ENCODE measurements at regions not wholly inside any gene's neighbourhood (a gene's known extent, or its start where the extent isn't known, plus 50 kb on each side); places are given as distances from the start of the nearest gene placed in this dataset.

GRCh38 chr13:63629591-63629990 lies 2213.9 kb upstream of the PCDH20 start:
- Histone ChIP-seq H3K4me1 (ENCODE audit: control insufficient read depth, insufficient read depth, low read length) (no peaks in the 10 kb centered on the region), H3K9ac (ENCODE audit: low read depth, low read length) (no peak overlapping the region), H3K36me3 (ENCODE audit: control insufficient read depth, insufficient read depth, low read length) (no peaks in the 10 kb centered on the region), H3K4me3 (ENCODE audit: low read depth, low read length) (no peak overlapping the region), H3K9me3 (ENCODE audit: control insufficient read depth, insufficient read depth, low read length) (no peaks in the 10 kb centered on the region), H3K27me3 (ENCODE audit: control insufficient read depth, insufficient read depth, low read length) (no peaks in the 10 kb centered on the region), H3K27ac (ENCODE audit: low read depth, low read length) (no peak overlapping the region)

- Histone ChIP-seq H3K36me3 (ENCODE audit: control insufficient read depth, insufficient read depth, low read length) (no peaks in the 10 kb centered on the region), H3K4me1 (ENCODE audit: control insufficient read depth, insufficient read depth, low read length) (no peaks in the 10 kb centered on the region), H3K4me3 (ENCODE audit: low read depth, low read length) (no peak overlapping the region), H3K9me3 (ENCODE audit: control insufficient read depth, insufficient read depth, low read length) (no peaks in the 10 kb centered on the region), H3K27ac (ENCODE audit: low read depth, low read length) (no peak overlapping the region), H3K9ac (ENCODE audit: low read depth, low read length) (no peak overlapping the region), H3K27me3 (ENCODE audit: control insufficient read depth, insufficient read depth, low read length) (no peaks in the 10 kb centered on the region)
Observed at GRCh38 chr13:63628310-63628709, 2212.7 kb upstream of the PCDH20 start.

GRCh38 chr13:63625869-63626268 lies 2210.2 kb upstream of the PCDH20 start:
- Histone ChIP-seq H3K9me3 (ENCODE audit: control insufficient read depth, insufficient read depth, low read length) (no peaks in the 10 kb centered on the region), H3K27ac (ENCODE audit: low read depth, low read length) (no peak overlapping the region), H3K9ac (ENCODE audit: low read depth, low read length) (no peak overlapping the region), H3K36me3 (ENCODE audit: control insufficient read depth, insufficient read depth, low read length) (no peaks in the 10 kb centered on the region), H3K4me1 (ENCODE audit: control insufficient read depth, insufficient read depth, low read length) (no peaks in the 10 kb centered on the region), H3K27me3 (ENCODE audit: control insufficient read depth, insufficient read depth, low read length) (no peaks in the 10 kb centered on the region), H3K4me3 (ENCODE audit: low read depth, low read length) (no peak overlapping the region)

GRCh38 chr13:63614874-63615612 lies 2199.4 kb upstream of the PCDH20 start:
- Histone ChIP-seq H3K4me3 (ENCODE audit: low read depth, low read length) (no peak overlapping the region), H3K36me3 (ENCODE audit: control insufficient read depth, insufficient read depth, low read length) (no peaks in the 10 kb centered on the region), H3K9ac (ENCODE audit: low read depth, low read length) (no peak overlapping the region), H3K27ac (ENCODE audit: low read depth, low read length) (no peak overlapping the region), H3K4me1 (ENCODE audit: control insufficient read depth, insufficient read depth, low read length) (no peaks in the 10 kb centered on the region), H3K9me3 (ENCODE audit: control insufficient read depth, insufficient read depth, low read length) (no peaks in the 10 kb centered on the region), H3K27me3 (ENCODE audit: control insufficient read depth, insufficient read depth, low read length) (no peaks in the 10 kb centered on the region)

- no peaks in the 10 kb centered on the region for H3K4me1 ChIP-seq (ENCODE audit: control insufficient read depth, insufficient read depth, low read length)
- no peak overlapping the region for H3K27ac ChIP-seq (ENCODE audit: low read depth, low read length)
- no peak overlapping the region for H3K9ac ChIP-seq (ENCODE audit: low read depth, low read length)
- no peaks in the 10 kb centered on the region for H3K9me3 ChIP-seq (ENCODE audit: control insufficient read depth, insufficient read depth, low read length)
- no peak overlapping the region for H3K4me3 ChIP-seq (ENCODE audit: low read depth, low read length)
- H3K36me3 ChIP-seq (ENCODE audit: control insufficient read depth, insufficient read depth, low read length), result no peaks in the 10 kb centered on the region
- no peaks in the 10 kb centered on the region for H3K27me3 ChIP-seq (ENCODE audit: control insufficient read depth, insufficient read depth, low read length)
Observed at GRCh38 chr13:63607153-63607552, 2191.5 kb upstream of the PCDH20 start.

GRCh38 chr13:63605962-63606361 lies 2190.3 kb upstream of the PCDH20 start:
- no peak overlapping the region for H3K9ac ChIP-seq (ENCODE audit: low read depth, low read length)
- no peaks in the 10 kb centered on the region for H3K27me3 ChIP-seq (ENCODE audit: control insufficient read depth, insufficient read depth, low read length)
- no peaks in the 10 kb centered on the region for H3K4me1 ChIP-seq (ENCODE audit: control insufficient read depth, insufficient read depth, low read length)
- H3K27ac ChIP-seq (ENCODE audit: low read depth, low read length), result no peak overlapping the region
- no peaks in the 10 kb centered on the region for H3K9me3 ChIP-seq (ENCODE audit: control insufficient read depth, insufficient read depth, low read length)
- H3K36me3 ChIP-seq (ENCODE audit: control insufficient read depth, insufficient read depth, low read length), result no peaks in the 10 kb centered on the region
- no peak overlapping the region for H3K4me3 ChIP-seq (ENCODE audit: low read depth, low read length)

GRCh38 chr13:63605403-63605802 lies 2189.8 kb upstream of the PCDH20 start:
- Histone ChIP-seq H3K4me1 (ENCODE audit: control insufficient read depth, insufficient read depth, low read length) (no peaks in the 10 kb centered on the region), H3K36me3 (ENCODE audit: control insufficient read depth, insufficient read depth, low read length) (no peaks in the 10 kb centered on the region), H3K27me3 (ENCODE audit: control insufficient read depth, insufficient read depth, low read length) (no peaks in the 10 kb centered on the region), H3K9ac (ENCODE audit: low read depth, low read length) (no peak overlapping the region), H3K4me3 (ENCODE audit: low read depth, low read length) (no peak overlapping the region), H3K27ac (ENCODE audit: low read depth, low read length) (no peak overlapping the region), H3K9me3 (ENCODE audit: control insufficient read depth, insufficient read depth, low read length) (no peaks in the 10 kb centered on the region)

- no peak overlapping the region for H3K27ac ChIP-seq (ENCODE audit: low read depth, low read length)
- H3K9ac ChIP-seq (ENCODE audit: low read depth, low read length), result no peak overlapping the region
- peaks cover 11% of the 10 kb centered on the region for H3K4me1 ChIP-seq (ENCODE audit: control insufficient read depth, insufficient read depth, low read length)
- no peak overlapping the region for H3K4me3 ChIP-seq (ENCODE audit: low read depth, low read length)
- no peaks in the 10 kb centered on the region for H3K36me3 ChIP-seq (ENCODE audit: control insufficient read depth, insufficient read depth, low read length)
- no peaks in the 10 kb centered on the region for H3K27me3 ChIP-seq (ENCODE audit: control insufficient read depth, insufficient read depth, low read length)
- H3K9me3 ChIP-seq (ENCODE audit: control insufficient read depth, insufficient read depth, low read length), result no peaks in the 10 kb centered on the region
Observed at GRCh38 chr13:63595811-63596210, 2180.2 kb upstream of the PCDH20 start.

GRCh38 chr13:63586467-63586866 lies 2170.8 kb upstream of the PCDH20 start:
- Histone ChIP-seq H3K4me3 (ENCODE audit: low read depth, low read length) (no peak overlapping the region), H3K9ac (ENCODE audit: low read depth, low read length) (no peak overlapping the region), H3K9me3 (ENCODE audit: control insufficient read depth, insufficient read depth, low read length) (no peaks in the 10 kb centered on the region), H3K36me3 (ENCODE audit: control insufficient read depth, insufficient read depth, low read length) (no peaks in the 10 kb centered on the region), H3K27ac (ENCODE audit: low read depth, low read length) (no peak overlapping the region), H3K4me1 (ENCODE audit: control insufficient read depth, insufficient read depth, low read length) (no peaks in the 10 kb centered on the region), H3K27me3 (ENCODE audit: control insufficient read depth, insufficient read depth, low read length) (no peaks in the 10 kb centered on the region)

- no peaks in the 10 kb centered on the region for H3K9me3 ChIP-seq (ENCODE audit: control insufficient read depth, insufficient read depth, low read length)
- no peaks in the 10 kb centered on the region for H3K27me3 ChIP-seq (ENCODE audit: control insufficient read depth, insufficient read depth, low read length)
- H3K36me3 ChIP-seq (ENCODE audit: control insufficient read depth, insufficient read depth, low read length), result no peaks in the 10 kb centered on the region
- no peak overlapping the region for H3K9ac ChIP-seq (ENCODE audit: low read depth, low read length)
- H3K27ac ChIP-seq (ENCODE audit: low read depth, low read length), result no peak overlapping the region
- H3K4me3 ChIP-seq (ENCODE audit: low read depth, low read length), result no peak overlapping the region
- no peaks in the 10 kb centered on the region for H3K4me1 ChIP-seq (ENCODE audit: control insufficient read depth, insufficient read depth, low read length)
Observed at GRCh38 chr13:63578796-63579195, 2163.1 kb upstream of the PCDH20 start.

GRCh38 chr13:63567031-63567430 lies 2151.4 kb upstream of the PCDH20 start:
- Histone ChIP-seq H3K27me3 (ENCODE audit: control insufficient read depth, insufficient read depth, low read length) (no peaks in the 10 kb centered on the region), H3K9ac (ENCODE audit: low read depth, low read length) (no peak overlapping the region), H3K27ac (ENCODE audit: low read depth, low read length) (no peak overlapping the region), H3K36me3 (ENCODE audit: control insufficient read depth, insufficient read depth, low read length) (no peaks in the 10 kb centered on the region), H3K9me3 (ENCODE audit: control insufficient read depth, insufficient read depth, low read length) (no peaks in the 10 kb centered on the region), H3K4me3 (ENCODE audit: low read depth, low read length) (no peak overlapping the region), H3K4me1 (ENCODE audit: control insufficient read depth, insufficient read depth, low read length) (no peaks in the 10 kb centered on the region)
